Mesendoderm (in vitro differentiated cells): ENCODE measurements at regions not wholly inside any gene's neighbourhood (a gene's known extent, or its start where the extent isn't known, plus 50 kb on each side); places are given as distances from the start of the nearest gene placed in this dataset.

Source experiments
- DNase-seq: peaks from one replicate; pipeline ENCODE4 v3.0.0; 2013
- H2AK5ac ChIP-seq: 2 replicates; pipeline ENCODE4 v1.6.1; 2013; ENCODE audit warnings: low read length, inconsistent platforms
- H2BK120ac ChIP-seq: 2 replicates; pipeline ENCODE4 v1.6.1; 2013; ENCODE audit warnings: low read depth, mild to moderate bottlenecking, low read length, moderate library complexity, mixed read lengths
- H2BK15ac ChIP-seq: replicated peaks from 2 replicates; pipeline ENCODE4 v1.6.1; 2013; ENCODE audit warnings: low read depth, mild to moderate bottlenecking, moderate library complexity
- H2BK5ac ChIP-seq: 2 replicates; pipeline ENCODE4 v1.6.1; 2013; ENCODE audit warnings: low read length, inconsistent platforms
- H3K18ac ChIP-seq: 2 replicates; pipeline ENCODE4 v1.6.1; 2013; ENCODE audit warnings: mild to moderate bottlenecking, low read length, mixed read lengths
- H3K23ac ChIP-seq: one replicate; pipeline ENCODE4 v1.6.1; 2013; ENCODE audit warnings: low read length
- H3K27ac ChIP-seq: 2 replicates; pipeline ENCODE4 v1.5.1; 2013; ENCODE audit warnings: low read depth, mild to moderate bottlenecking, inconsistent platforms, low read length, moderate library complexity
- H3K27me3 ChIP-seq: 2 replicates; pipeline ENCODE4 v1.6.1; 2013; ENCODE audit warnings: low read length, control low read depth, mild to moderate bottlenecking, inconsistent platforms; ENCODE audit not compliant: insufficient read depth, poor library complexity
- H3K36me3 ChIP-seq: 2 replicates; pipeline ENCODE4 v1.6.1; 2013; ENCODE audit warnings: low read length, inconsistent platforms; ENCODE audit not compliant: control insufficient read depth, insufficient read depth
- H3K4ac ChIP-seq: one replicate; pipeline ENCODE4 v1.6.1; 2013; ENCODE audit warnings: low read depth, mild to moderate bottlenecking, low read length, moderate library complexity
- H3K4me1 ChIP-seq: 2 replicates; pipeline ENCODE4 v1.6.1; 2013; ENCODE audit warnings: low read depth, low read length, inconsistent platforms; ENCODE audit not compliant: control insufficient read depth
- H3K4me2 ChIP-seq: 2 replicates; pipeline ENCODE4 v1.6.1; 2013; ENCODE audit warnings: low read length
- H3K4me3 ChIP-seq: 2 replicates; pipeline ENCODE4 v1.5.1; 2013; ENCODE audit warnings: mild to moderate bottlenecking, low read length
- H3K56ac ChIP-seq: one replicate; pipeline ENCODE4 v1.6.1; 2013; ENCODE audit warnings: low read length
- H3K79me1 ChIP-seq: 2 replicates; pipeline ENCODE4 v1.6.1; 2013; ENCODE audit warnings: low read length, inconsistent platforms
- H3K79me2 ChIP-seq: 2 replicates; pipeline ENCODE4 v1.6.1; 2013; ENCODE audit warnings: mild to moderate bottlenecking, low read length; ENCODE audit not compliant: control insufficient read depth, insufficient read depth
- H3K9ac ChIP-seq: 2 replicates; pipeline ENCODE4 v1.6.1; 2013; ENCODE audit warnings: low read length, inconsistent platforms
- H4K5ac ChIP-seq: one replicate; pipeline ENCODE4 v1.6.1; 2013; ENCODE audit warnings: low read length
- H4K8ac ChIP-seq: one replicate; pipeline ENCODE4 v1.6.1; 2013; ENCODE audit warnings: low read depth, mild to moderate bottlenecking, control low read depth, low read length, moderate library complexity
- WGBS: extraction: QIAGEN DNeasy Blood & Tissue Kit; methylation state at CpG from one replicate; pipeline ENCODE4 v1.1.7; 2013; ENCODE audit warnings: low lambda C conversion rate, missing lambda C conversion rate; ENCODE audit not compliant: insufficient coverage; ENCODE audit errors: extremely low coverage; 5-methylcytosine and 5-hydroxymethylcytosine counted together

DNA sequence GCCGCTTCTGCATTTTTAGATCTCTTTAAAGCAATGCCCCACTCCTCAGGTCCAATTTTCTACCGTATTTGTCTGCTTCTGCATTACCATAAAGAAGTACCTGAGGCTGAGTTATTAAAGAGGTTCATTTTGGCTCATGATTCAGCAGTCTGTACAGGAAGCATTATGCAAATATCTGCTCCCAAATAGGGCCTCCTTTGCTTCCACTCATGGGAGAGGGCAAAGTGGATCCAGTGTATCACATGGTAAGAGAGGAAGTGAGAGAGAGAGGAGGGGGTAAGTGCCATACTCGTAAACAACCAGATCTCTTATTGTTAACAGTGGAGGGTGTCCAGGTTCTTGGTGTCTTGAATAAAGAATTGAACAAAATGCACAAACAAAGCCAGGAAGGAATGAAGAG, 316.1 kb upstream of the SEL1L start:
- no CpG with 5 or more reads among the region's 3 CpGs for WGBS
- H3K79me2 ChIP-seq, result no peaks in the 10 kb centered on the region
- H3K27me3 ChIP-seq, result no peaks in the 10 kb centered on the region
- no peak overlapping the region for H3K56ac ChIP-seq
- H3K79me1 ChIP-seq, result no peaks in the 10 kb centered on the region
- H4K8ac ChIP-seq, result no peak overlapping the region
- H2BK15ac ChIP-seq, result no peak overlapping the region
- H3K4me1 ChIP-seq, result no peaks in the 10 kb centered on the region
- H3K23ac ChIP-seq, result no peak overlapping the region
- H2AK5ac ChIP-seq, result no peak overlapping the region
- H3K36me3 ChIP-seq, result no peaks in the 10 kb centered on the region
- no peak overlapping the region for H3K4ac ChIP-seq
- no peak overlapping the region for H3K18ac ChIP-seq
- H3K4me2 ChIP-seq, result no peak overlapping the region
- no peak overlapping the region for H2BK120ac ChIP-seq
- H3K9ac ChIP-seq, result no peak overlapping the region
- H2BK5ac ChIP-seq, result no peak overlapping the region
- no peak overlapping the region for H3K4me3 ChIP-seq
- no peak for DNase-seq
- no peak overlapping the region for H3K27ac ChIP-seq
- no peak overlapping the region for H4K5ac ChIP-seq

DNA sequence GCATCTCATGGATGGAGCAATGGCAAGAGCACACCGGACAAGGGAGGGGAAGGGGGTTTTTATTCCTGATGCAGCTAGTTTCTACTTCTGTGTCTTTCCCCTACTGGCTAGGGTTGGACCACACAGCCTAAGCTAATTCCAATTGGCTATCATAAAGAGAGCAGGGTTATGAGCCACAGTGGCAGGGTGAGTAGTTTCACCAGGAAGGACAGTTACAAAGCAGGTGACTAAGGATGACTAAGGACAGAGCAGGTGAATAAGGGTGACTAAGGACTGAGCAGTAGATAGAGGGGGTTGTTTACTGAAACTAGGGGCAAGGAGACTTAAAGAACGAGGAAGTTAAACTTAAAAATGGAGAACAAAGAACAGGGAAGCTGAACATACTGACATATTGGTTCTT, 321.4 kb upstream of the SEL1L start:
- no peak overlapping the region for H3K18ac ChIP-seq
- no peak overlapping the region for H2BK120ac ChIP-seq
- no peak for DNase-seq
- H3K4me2 ChIP-seq, result no peak overlapping the region
- H3K56ac ChIP-seq, result no peak overlapping the region
- H4K8ac ChIP-seq, result no peak overlapping the region
- H3K27ac ChIP-seq, result no peak overlapping the region
- H3K36me3 ChIP-seq, result no peaks in the 10 kb centered on the region
- WGBS, result no CpG with 5 or more reads among the region's 2 CpGs
- no peak overlapping the region for H2BK5ac ChIP-seq
- H3K9ac ChIP-seq, result no peak overlapping the region
- no peak overlapping the region for H3K23ac ChIP-seq
- H3K27me3 ChIP-seq, result no peaks in the 10 kb centered on the region
- H3K79me1 ChIP-seq, result no peaks in the 10 kb centered on the region
- no peak overlapping the region for H2BK15ac ChIP-seq
- H2AK5ac ChIP-seq, result no peak overlapping the region
- no peak overlapping the region for H3K4ac ChIP-seq
- no peak overlapping the region for H3K4me3 ChIP-seq
- no peak overlapping the region for H4K5ac ChIP-seq
- no peaks in the 10 kb centered on the region for H3K4me1 ChIP-seq
- H3K79me2 ChIP-seq, result no peaks in the 10 kb centered on the region

DNA sequence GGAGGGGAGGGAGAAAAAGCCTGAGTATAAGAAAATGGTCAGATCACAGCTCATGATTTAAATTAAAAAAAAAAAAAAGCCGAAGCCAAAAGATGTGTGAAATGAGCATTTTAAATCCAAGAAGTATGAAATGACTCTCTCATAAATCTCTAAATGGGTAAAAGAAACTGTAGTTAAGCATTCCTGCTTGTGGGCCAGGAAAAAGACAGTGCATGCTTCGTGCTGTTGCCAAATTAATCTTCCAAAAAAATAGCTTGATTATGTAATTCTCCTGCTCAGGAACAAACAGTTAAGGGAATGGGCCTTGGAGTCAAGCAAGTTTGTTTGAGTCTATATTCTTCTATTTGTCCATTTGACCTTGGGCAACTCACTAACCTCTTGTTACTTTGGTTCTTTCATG, 325.4 kb upstream of the SEL1L start:
- Histone ChIP-seq H3K4me1 (no peaks in the 10 kb centered on the region), H2BK120ac (no peak overlapping the region), H3K4me2 (no peak overlapping the region), H2BK15ac (no peak overlapping the region), H3K4me3 (no peak overlapping the region), H4K5ac (no peak overlapping the region), H3K27ac (no peak overlapping the region), H3K23ac (no peak overlapping the region), H2AK5ac (no peak overlapping the region), H3K27me3 (no peaks in the 10 kb centered on the region), H3K79me1 (no peaks in the 10 kb centered on the region), H3K56ac (no peak overlapping the region), H3K9ac (no peak overlapping the region), H4K8ac (no peak overlapping the region), H3K4ac (no peak overlapping the region), H3K79me2 (no peaks in the 10 kb centered on the region), H3K36me3 (no peaks in the 10 kb centered on the region), H3K18ac (no peak overlapping the region), H2BK5ac (no peak overlapping the region)
- no peak for DNase-seq
- WGBS, result no CpG with 5 or more reads among the region's 2 CpGs

DNA sequence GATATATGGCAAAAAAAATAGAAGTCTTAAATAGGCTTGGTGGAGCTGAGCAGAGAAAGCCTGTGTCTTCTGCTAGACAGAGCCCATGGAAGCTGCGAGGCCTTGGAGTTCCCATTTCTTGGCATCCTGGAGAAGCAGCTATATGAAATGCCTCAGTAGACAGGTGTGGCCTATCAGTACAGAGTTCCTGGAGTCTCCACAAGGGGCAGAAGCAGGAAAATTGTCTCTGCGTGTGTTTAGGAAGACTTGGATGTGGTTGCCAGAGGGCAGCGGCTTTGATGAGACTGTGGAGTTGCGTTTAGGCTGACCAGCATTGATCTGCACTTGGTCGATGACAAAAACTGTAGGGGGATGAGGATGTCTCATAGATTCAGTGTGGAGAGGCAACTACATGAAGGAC, 334.5 kb upstream of the SEL1L start:
- DNase-seq, result peak; percentile 35
- no peaks in the 10 kb centered on the region for H3K36me3 ChIP-seq
- no peak overlapping the region for H3K4me3 ChIP-seq
- H3K4me1 ChIP-seq, result no peaks in the 10 kb centered on the region
- no peak overlapping the region for H3K4me2 ChIP-seq
- no peaks in the 10 kb centered on the region for H3K79me1 ChIP-seq
- no peak overlapping the region for H2BK5ac ChIP-seq
- WGBS, result no CpG with 5 or more reads among the region's 5 CpGs
- no peak overlapping the region for H3K27ac ChIP-seq
- H4K5ac ChIP-seq, result no peak overlapping the region
- no peak overlapping the region for H3K18ac ChIP-seq
- H3K56ac ChIP-seq, result no peak overlapping the region
- H3K79me2 ChIP-seq, result no peaks in the 10 kb centered on the region
- H3K4ac ChIP-seq, result no peak overlapping the region
- H2BK120ac ChIP-seq, result no peak overlapping the region
- H3K23ac ChIP-seq, result no peak overlapping the region
- no peak overlapping the region for H2AK5ac ChIP-seq
- H3K27me3 ChIP-seq, result no peaks in the 10 kb centered on the region
- H4K8ac ChIP-seq, result no peak overlapping the region
- H2BK15ac ChIP-seq, result no peak overlapping the region
- no peak overlapping the region for H3K9ac ChIP-seq

DNA sequence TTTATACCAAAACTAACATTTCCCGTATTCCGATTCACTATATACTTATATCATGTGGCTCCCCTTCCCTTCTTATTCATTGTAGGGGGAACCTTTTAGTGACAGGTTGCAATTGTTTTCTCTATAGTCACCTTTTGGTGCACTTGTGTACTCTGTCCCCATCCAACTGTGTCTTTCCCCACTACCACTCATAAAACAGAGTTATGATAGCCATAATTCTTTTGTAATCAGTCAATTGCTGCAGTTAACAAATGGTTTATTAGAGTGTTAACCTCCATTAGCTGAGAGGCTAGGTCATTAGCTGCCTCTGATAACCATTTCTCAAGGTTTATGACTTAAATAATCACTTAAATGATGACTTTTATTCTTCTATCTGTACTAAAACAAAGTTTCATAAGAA, 338.1 kb upstream of the SEL1L start:
- H2BK15ac ChIP-seq, result no peak overlapping the region
- no peak overlapping the region for H2BK5ac ChIP-seq
- H3K23ac ChIP-seq, result no peak overlapping the region
- no peak overlapping the region for H3K27ac ChIP-seq
- H3K79me2 ChIP-seq, result no peaks in the 10 kb centered on the region
- H3K4me3 ChIP-seq, result no peak overlapping the region
- H3K4me1 ChIP-seq, result no peaks in the 10 kb centered on the region
- H3K79me1 ChIP-seq, result no peaks in the 10 kb centered on the region
- H4K5ac ChIP-seq, result no peak overlapping the region
- no peak overlapping the region for H3K18ac ChIP-seq
- no peak overlapping the region for H2BK120ac ChIP-seq
- H3K27me3 ChIP-seq, result no peaks in the 10 kb centered on the region
- H3K56ac ChIP-seq, result no peak overlapping the region
- no peak overlapping the region for H2AK5ac ChIP-seq
- DNase-seq, result no peak
- H4K8ac ChIP-seq, result no peak overlapping the region
- no peak overlapping the region for H3K4ac ChIP-seq
- no peak overlapping the region for H3K4me2 ChIP-seq
- H3K9ac ChIP-seq, result no peak overlapping the region
- no peaks in the 10 kb centered on the region for H3K36me3 ChIP-seq
- WGBS, result no CpG with 5 or more reads among the region's 2 CpGs

DNA sequence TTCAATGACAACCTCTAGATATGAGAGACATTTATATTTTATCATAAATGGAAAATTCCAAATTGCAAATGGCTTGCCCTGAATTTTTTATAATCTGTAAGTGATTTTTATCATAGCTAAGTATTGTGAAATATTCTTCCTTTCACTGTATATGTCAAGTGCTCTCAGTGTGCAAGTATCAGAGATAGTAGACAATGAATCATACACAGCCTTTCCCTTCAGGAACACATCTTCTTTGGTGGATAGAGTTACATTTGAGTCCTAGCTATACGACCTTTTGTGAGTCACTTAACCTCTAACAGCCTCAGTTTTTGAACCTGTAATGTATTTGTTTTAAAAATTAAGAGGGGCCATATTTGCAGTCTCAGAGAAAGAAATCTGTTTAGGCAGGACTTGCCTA, 350.7 kb upstream of the SEL1L start:
- H3K23ac ChIP-seq, result no peak overlapping the region
- no peak overlapping the region for H2AK5ac ChIP-seq
- H3K27ac ChIP-seq, result no peak overlapping the region
- H3K4ac ChIP-seq, result no peak overlapping the region
- no peak overlapping the region for H2BK120ac ChIP-seq
- H3K18ac ChIP-seq, result no peak overlapping the region
- H3K27me3 ChIP-seq, result no peaks in the 10 kb centered on the region
- no peak overlapping the region for H3K9ac ChIP-seq
- H3K4me3 ChIP-seq, result no peak overlapping the region
- no peak for DNase-seq
- no peak overlapping the region for H2BK15ac ChIP-seq
- no peaks in the 10 kb centered on the region for H3K79me1 ChIP-seq
- no peak overlapping the region for H3K4me2 ChIP-seq
- H2BK5ac ChIP-seq, result no peak overlapping the region
- no peak overlapping the region for H4K5ac ChIP-seq
- no peaks in the 10 kb centered on the region for H3K4me1 ChIP-seq
- no peak overlapping the region for H4K8ac ChIP-seq
- WGBS, result no CpG with 5 or more reads among the region's 1 CpG
- no peaks in the 10 kb centered on the region for H3K36me3 ChIP-seq
- no peaks in the 10 kb centered on the region for H3K79me2 ChIP-seq
- no peak overlapping the region for H3K56ac ChIP-seq
